Stimulated activated CD4-positive, alpha-beta T cell treated with anti-CD3 and anti-CD28 coated beads, Interleukin-1b, Interleukin-23, amount 100 ng/mL, for 4 hours (primary cell): ENCODE measurements at regions not wholly inside any gene's neighbourhood (a gene's known extent, or its start where the extent isn't known, plus 50 kb on each side); places are given as distances from the start of the nearest gene placed in this dataset.

ENCODE experiments used
- DNase-seq, 2 donors: peaks; one replicate each; pipeline ENCODE4 v3.0.0-alpha.2; 2020; ENCODE audit warnings: low read depth in 2 of 2

GRCh38 chr2:12284487-12284886, 432.2 kb upstream of the TRIB2 start:
- DNase-seq, result no peak

GRCh38 chr2:12286347-12286746, 430.4 kb upstream of the TRIB2 start:
- DNase-seq, result no peak

GRCh38 chr2:12287220-12287751, 429.4 kb upstream of the TRIB2 start:
- DNase-seq, result no peak

- DNase-seq, result no peak
Measured at GRCh38 chr2:12288048-12288447, 428.7 kb upstream of the TRIB2 start.

GRCh38 chr2:12289120-12289802, 427.5 kb upstream of the TRIB2 start:
- DNase-seq, result no peak

- no peak for DNase-seq
Measured at GRCh38 chr2:12291303-12291702, 425.4 kb upstream of the TRIB2 start.

GRCh38 chr2:12293874-12294273, 422.9 kb upstream of the TRIB2 start:
- no peak for DNase-seq

- DNase-seq, result no peak
Measured at GRCh38 chr2:12295856-12296519, 420.7 kb upstream of the TRIB2 start.

GRCh38 chr2:12296915-12297314, 419.8 kb upstream of the TRIB2 start:
- DNase-seq, result no peak

GRCh38 chr2:12298352-12298751, 418.4 kb upstream of the TRIB2 start:
- no peak for DNase-seq

- DNase-seq, result no peak
Measured at GRCh38 chr2:12299431-12299830, 417.3 kb upstream of the TRIB2 start.

- no peak for DNase-seq
Measured at GRCh38 chr2:12300019-12300602, 416.6 kb upstream of the TRIB2 start.

- no peak for DNase-seq
Measured at GRCh38 chr2:12300927-12301326, 415.8 kb upstream of the TRIB2 start.

- no peak for DNase-seq
Measured at GRCh38 chr2:12302140-12302539, 414.6 kb upstream of the TRIB2 start.

GRCh38 chr2:12302691-12303090, 414.0 kb upstream of the TRIB2 start:
- no peak for DNase-seq

GRCh38 chr2:12303181-12304030, 413.3 kb upstream of the TRIB2 start:
- DNase-seq, result no peak

- DNase-seq, result no peak
Measured at GRCh38 chr2:12304564-12305171, 412.1 kb upstream of the TRIB2 start.

- DNase-seq, result no peak
Measured at GRCh38 chr2:12305931-12306330, 410.8 kb upstream of the TRIB2 start.

- DNase-seq, result no peak
Measured at GRCh38 chr2:12310399-12310798, 406.3 kb upstream of the TRIB2 start.

- no peak for DNase-seq
Measured at GRCh38 chr2:12313445-12314126, 403.1 kb upstream of the TRIB2 start.

GRCh38 chr2:12314127-12314760, 402.5 kb upstream of the TRIB2 start:
- no peak for DNase-seq
